Parathyroid adenoma (tissue), 2 donors: ENCODE measurements at regions not wholly inside any gene's neighbourhood (a gene's known extent, or its start where the extent isn't known, plus 50 kb on each side); places are given as distances from the start of the nearest gene placed in this dataset.

Experiments used
- H2AFZ ChIP-seq: fragments of 300-600 bp; sonication (generic); one replicate; pipeline ENCODE4 v1.7.0; 2017; ENCODE audit warnings: antibody characterized with exemption, mild to moderate bottlenecking
- H3K27ac ChIP-seq: fragments of 300-600 bp; sonication (generic); one replicate; pipeline ENCODE4 v1.7.0; 2017
- H3K27me3 ChIP-seq: fragments of 300-600 bp; sonication (generic); one replicate; pipeline ENCODE4 v1.7.0; 2017; ENCODE audit warnings: low read length; ENCODE audit not compliant: control insufficient read depth, insufficient read depth
- H3K36me3 ChIP-seq: fragments of 300-600 bp; sonication (generic); one replicate; pipeline ENCODE4 v1.7.0; 2017; ENCODE audit warnings: low read length; ENCODE audit not compliant: control insufficient read depth, insufficient read depth
- H3K4me1 ChIP-seq: fragments of 300-600 bp; sonication (generic); one replicate; pipeline ENCODE4 v1.7.0; 2017; ENCODE audit warnings: control low read depth
- H3K4me2 ChIP-seq: fragments of 300-600 bp; sonication (generic); one replicate; pipeline ENCODE4 v1.7.0; 2017; ENCODE audit warnings: low read length
- H3K4me3 ChIP-seq: fragments of 300-600 bp; sonication (generic); one replicate; pipeline ENCODE4 v1.7.0; 2017; ENCODE audit warnings: low read depth, low read length
- H3K79me2 ChIP-seq: fragments of 300-600 bp; sonication (generic); one replicate; pipeline ENCODE4 v1.7.0; 2017; ENCODE audit warnings: control low read depth
- H3K9ac ChIP-seq: fragments of 300-600 bp; sonication (generic); one replicate; pipeline ENCODE4 v1.7.0; 2017; ENCODE audit warnings: mild to moderate bottlenecking
- H3K9me3 ChIP-seq: fragments of 300-600 bp; sonication (generic); one replicate; pipeline ENCODE4 v1.7.0; 2017; ENCODE audit warnings: low read length; ENCODE audit not compliant: control insufficient read depth
- CTCF ChIP-seq: fragments of 300-600 bp; sonication (generic); IDR thresholded peaks from one replicate; pipeline ENCODE4 v1.7.0; 2017; ENCODE audit warnings: antibody characterized with exemption, mild to moderate bottlenecking
- donor health status: primary hyperparathyroidism.

DNA sequence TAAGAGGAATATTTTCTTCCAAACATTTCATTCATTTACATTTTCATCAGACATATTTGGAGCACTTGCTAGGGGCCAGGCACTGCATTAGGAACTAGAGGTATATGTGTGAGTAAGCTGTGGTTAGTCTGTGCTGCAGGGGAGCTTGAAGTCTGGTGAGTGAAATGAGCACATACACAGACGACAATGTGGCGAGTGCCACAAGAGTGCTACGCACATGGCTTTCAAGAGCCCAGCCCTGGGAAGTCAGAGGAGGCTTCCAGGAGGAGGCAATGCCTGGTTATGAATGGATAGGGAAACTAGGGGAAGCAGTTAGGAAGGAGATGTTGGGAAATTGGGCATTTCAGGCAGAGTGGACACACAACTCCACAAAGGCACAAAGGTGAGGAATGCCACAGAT, 171.8 kb downstream of the IER5 start:
- Histone ChIP-seq H3K27me3 (no peaks in the 10 kb centered on the region), H3K9me3 (no peaks in the 10 kb centered on the region), H3K27ac (no peak overlapping the region), H2AFZ (no peak overlapping the region), H3K4me3 (no peak overlapping the region), H3K4me1 (no peaks in the 10 kb centered on the region), H3K79me2 (no peaks in the 10 kb centered on the region), H3K9ac (no peak overlapping the region), H3K4me2 (no peak overlapping the region), H3K36me3 (no peaks in the 10 kb centered on the region)
- no peak for TF ChIP-seq CTCF

GRCh38 chr1:181260994-181261393, 172.5 kb downstream of the IER5 start:
- no peak for TF ChIP-seq CTCF
- no peak overlapping the region for H3K4me2 ChIP-seq
- no peak overlapping the region for H3K4me3 ChIP-seq
- no peak overlapping the region for H3K9ac ChIP-seq
- no peak overlapping the region for H2AFZ ChIP-seq
- H3K4me1 ChIP-seq, result no peaks in the 10 kb centered on the region
- H3K27me3 ChIP-seq, result no peaks in the 10 kb centered on the region
- no peaks in the 10 kb centered on the region for H3K36me3 ChIP-seq
- no peaks in the 10 kb centered on the region for H3K9me3 ChIP-seq
- H3K79me2 ChIP-seq, result no peaks in the 10 kb centered on the region
- no peak overlapping the region for H3K27ac ChIP-seq

GRCh38 chr1:181262069-181262468, 173.6 kb downstream of the IER5 start:
- no peak overlapping the region for H3K9ac ChIP-seq
- H3K36me3 ChIP-seq, result no peaks in the 10 kb centered on the region
- no peak overlapping the region for H2AFZ ChIP-seq
- H3K9me3 ChIP-seq, result no peaks in the 10 kb centered on the region
- TF ChIP-seq CTCF, result no peak
- H3K4me2 ChIP-seq, result no peak overlapping the region
- H3K79me2 ChIP-seq, result no peaks in the 10 kb centered on the region
- H3K27ac ChIP-seq, result no peak overlapping the region
- H3K4me3 ChIP-seq, result no peak overlapping the region
- no peaks in the 10 kb centered on the region for H3K27me3 ChIP-seq
- no peaks in the 10 kb centered on the region for H3K4me1 ChIP-seq

DNA sequence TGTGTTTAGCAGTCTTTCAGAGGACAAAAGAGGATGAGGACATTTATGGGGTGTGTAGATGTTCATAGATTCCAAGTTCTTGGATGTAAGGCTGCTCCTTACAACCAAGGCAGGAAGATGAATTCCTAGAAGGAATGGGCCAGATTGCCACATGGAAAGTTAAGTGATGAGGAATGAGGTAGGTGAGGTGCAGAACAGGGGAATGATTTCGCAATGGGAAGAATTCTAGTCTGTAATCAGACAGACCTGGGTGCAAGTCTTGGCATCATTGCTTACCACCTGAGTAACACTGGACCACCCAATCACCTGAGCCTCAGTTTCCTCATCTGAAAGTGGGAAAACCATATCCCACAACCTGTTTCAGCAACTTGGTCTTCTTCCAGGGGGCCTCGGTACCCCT, 174.9 kb downstream of the IER5 start:
- H3K4me3 ChIP-seq, result no peak overlapping the region
- H3K27ac ChIP-seq, result no peak overlapping the region
- no peaks in the 10 kb centered on the region for H3K36me3 ChIP-seq
- no peaks in the 10 kb centered on the region for H3K9me3 ChIP-seq
- no peak overlapping the region for H3K4me2 ChIP-seq
- TF ChIP-seq CTCF, result no peak
- H3K4me1 ChIP-seq, result no peaks in the 10 kb centered on the region
- H3K27me3 ChIP-seq, result no peaks in the 10 kb centered on the region
- H3K9ac ChIP-seq, result no peak overlapping the region
- no peaks in the 10 kb centered on the region for H3K79me2 ChIP-seq
- no peak overlapping the region for H2AFZ ChIP-seq

GRCh38 chr1:181264821-181265220, 176.3 kb downstream of the IER5 start:
- Histone ChIP-seq H2AFZ (no peak overlapping the region), H3K9ac (no peak overlapping the region), H3K4me1 (no peaks in the 10 kb centered on the region), H3K4me3 (no peak overlapping the region), H3K9me3 (no peaks in the 10 kb centered on the region), H3K4me2 (no peak overlapping the region), H3K27ac (no peak overlapping the region), H3K36me3 (no peaks in the 10 kb centered on the region), H3K27me3 (no peaks in the 10 kb centered on the region), H3K79me2 (no peaks in the 10 kb centered on the region)
- no peak for TF ChIP-seq CTCF
